Choroid plexus epithelial cell (primary cell): ENCODE measurements at regions not wholly inside any gene's neighbourhood (a gene's known extent, or its start where the extent isn't known, plus 50 kb on each side); places are given as distances from the start of the nearest gene placed in this dataset.
A peak's percentile ranks its signal among the peaks of the same experiment; 100 is the strongest.
"Not testable (repeated sequence)": the region's sequence is repeated elsewhere in the genome, so short reads cannot be mapped to it uniquely, and the experiment has no call there.

Source experiments
- DNase-seq: peaks from one replicate; pipeline ENCODE4 v3.0.0-alpha.2; 2010; ENCODE audit warnings: low read depth
- H3K4me3 ChIP-seq: 2 replicates; pipeline ENCODE4 v1.5.1; 2011; ENCODE audit warnings: low read depth, mild to moderate bottlenecking, control low read depth, low read length, moderate library complexity
- TF ChIP-seq, protein P1 (sequence below): conservative IDR thresholded peaks from 2 replicates; pipeline ENCODE4 v1.5.1; 2011; ENCODE audit warnings: low read depth, mild to moderate bottlenecking, control low read depth, inconsistent platforms, low read length, moderate library complexity

DNA sequence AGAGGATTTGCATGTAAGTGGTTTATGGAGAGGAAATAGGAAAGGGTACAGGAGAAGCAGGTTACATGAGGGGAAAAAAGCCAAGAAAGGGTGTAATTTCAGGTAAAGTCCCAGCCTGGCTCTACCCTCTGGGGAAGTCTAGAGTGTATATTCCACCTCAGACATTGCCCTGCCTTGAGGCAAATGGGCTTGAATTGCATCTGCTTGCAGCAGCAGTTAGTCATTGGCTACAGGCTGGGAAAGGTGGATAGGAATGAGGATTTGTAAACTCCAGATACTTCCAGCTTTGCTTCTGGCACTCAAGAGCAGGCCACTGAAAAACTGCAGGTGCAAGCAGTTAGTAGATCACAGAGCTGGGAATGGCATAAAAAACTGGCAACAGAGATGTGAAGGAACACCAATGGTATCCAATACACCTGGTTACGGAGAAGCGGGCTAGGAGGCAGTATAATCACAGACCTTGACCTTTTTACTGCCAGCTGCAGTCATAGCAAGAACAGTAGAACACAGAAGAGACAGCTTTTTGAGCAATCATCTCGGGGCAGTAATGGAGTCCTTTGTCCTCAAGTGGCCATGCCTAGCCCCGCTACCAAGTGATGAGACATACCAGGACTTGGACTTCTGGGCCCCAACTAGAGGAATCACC is 226.9 kb upstream of the NRIP1 start:
- H3K4me3 ChIP-seq = no peak overlapping the region
- TF ChIP-seq, protein P1, sequence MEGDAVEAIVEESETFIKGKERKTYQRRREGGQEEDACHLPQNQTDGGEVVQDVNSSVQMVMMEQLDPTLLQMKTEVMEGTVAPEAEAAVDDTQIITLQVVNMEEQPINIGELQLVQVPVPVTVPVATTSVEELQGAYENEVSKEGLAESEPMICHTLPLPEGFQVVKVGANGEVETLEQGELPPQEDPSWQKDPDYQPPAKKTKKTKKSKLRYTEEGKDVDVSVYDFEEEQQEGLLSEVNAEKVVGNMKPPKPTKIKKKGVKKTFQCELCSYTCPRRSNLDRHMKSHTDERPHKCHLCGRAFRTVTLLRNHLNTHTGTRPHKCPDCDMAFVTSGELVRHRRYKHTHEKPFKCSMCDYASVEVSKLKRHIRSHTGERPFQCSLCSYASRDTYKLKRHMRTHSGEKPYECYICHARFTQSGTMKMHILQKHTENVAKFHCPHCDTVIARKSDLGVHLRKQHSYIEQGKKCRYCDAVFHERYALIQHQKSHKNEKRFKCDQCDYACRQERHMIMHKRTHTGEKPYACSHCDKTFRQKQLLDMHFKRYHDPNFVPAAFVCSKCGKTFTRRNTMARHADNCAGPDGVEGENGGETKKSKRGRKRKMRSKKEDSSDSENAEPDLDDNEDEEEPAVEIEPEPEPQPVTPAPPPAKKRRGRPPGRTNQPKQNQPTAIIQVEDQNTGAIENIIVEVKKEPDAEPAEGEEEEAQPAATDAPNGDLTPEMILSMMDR = no peak
- DNase-seq = no peak

DNA sequence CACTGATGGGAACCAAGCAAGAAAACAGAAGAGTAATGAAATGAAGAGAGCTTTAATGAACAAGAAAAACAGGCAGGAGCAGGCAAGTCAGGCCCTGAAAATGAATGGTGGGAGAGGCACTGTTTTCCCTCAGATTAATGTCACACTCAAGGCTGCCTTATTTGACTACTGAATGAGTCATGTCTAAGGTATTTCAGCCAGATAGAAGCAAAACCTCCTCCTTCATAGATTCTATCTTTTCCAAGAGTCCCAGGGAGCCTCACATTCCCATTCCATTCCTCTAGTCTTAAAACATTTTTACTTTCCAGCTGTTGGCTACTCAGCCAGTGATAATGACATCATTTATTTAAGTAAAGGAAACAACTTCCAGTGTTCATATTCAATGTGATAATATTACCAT is 228.4 kb upstream of the NRIP1 start:
- no peak overlapping the region for H3K4me3 ChIP-seq
- DNase-seq = peak; percentile 93
- TF ChIP-seq, protein P1 = no peak

GRCh38 chr21:15295875-15296274 is 231.1 kb upstream of the NRIP1 start:
- TF ChIP-seq, protein P1 = no peak
- H3K4me3 ChIP-seq = no peak overlapping the region
- DNase-seq = no peak

DNA sequence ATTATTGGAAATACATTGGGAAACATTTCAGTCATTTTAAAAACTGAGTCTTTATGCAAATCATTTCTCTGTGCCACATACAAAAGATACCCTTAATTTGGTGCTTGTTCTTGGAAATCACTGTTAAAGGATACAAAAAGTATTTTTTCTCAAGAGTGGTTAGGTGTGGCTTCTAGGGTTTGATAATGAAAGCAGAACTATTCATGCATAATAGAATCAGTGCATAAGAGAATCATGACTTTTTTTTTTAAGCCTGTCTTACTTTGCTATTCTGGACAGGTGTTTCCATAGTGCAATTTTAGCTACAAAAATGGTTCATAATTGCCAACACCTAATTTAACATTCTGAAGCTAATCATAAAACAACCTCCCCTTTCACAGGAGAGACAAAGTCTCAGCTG is 233.0 kb upstream of the NRIP1 start:
- no peak for DNase-seq
- H3K4me3 ChIP-seq = no peak overlapping the region
- TF ChIP-seq, protein P1 = no peak

GRCh38 chr21:15298306-15298705 is 233.5 kb upstream of the NRIP1 start:
- TF ChIP-seq, protein P1 = no peak
- peak; percentile 28 for DNase-seq
- no peak overlapping the region for H3K4me3 ChIP-seq

- DNase-seq, H3K4me3 ChIP-seq: not testable (repeated sequence)
Observed at GRCh38 chr21:15298755-15299154, 234.0 kb upstream of the NRIP1 start.

DNA sequence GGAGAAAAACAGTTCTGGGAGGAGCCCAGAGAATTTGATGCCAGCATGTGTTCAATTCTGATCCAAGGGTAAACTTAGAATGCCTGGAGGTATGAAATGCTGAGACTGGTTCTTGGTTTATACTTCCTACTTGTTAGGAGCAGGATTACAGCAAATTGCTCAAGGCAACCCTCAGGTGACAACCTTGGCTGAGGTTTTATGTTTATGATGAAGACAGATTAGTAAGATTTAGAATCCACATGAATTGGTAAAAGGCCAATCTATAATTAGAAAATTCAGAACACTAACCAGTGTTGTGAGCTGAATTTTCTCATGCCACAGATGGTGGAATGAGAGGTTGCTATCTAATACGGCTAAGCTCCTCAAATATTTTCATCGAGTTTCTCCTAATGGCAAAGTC is 235.3 kb upstream of the NRIP1 start:
- H3K4me3 ChIP-seq = no peak overlapping the region
- TF ChIP-seq, protein P1 = no peak
- no peak for DNase-seq

DNA sequence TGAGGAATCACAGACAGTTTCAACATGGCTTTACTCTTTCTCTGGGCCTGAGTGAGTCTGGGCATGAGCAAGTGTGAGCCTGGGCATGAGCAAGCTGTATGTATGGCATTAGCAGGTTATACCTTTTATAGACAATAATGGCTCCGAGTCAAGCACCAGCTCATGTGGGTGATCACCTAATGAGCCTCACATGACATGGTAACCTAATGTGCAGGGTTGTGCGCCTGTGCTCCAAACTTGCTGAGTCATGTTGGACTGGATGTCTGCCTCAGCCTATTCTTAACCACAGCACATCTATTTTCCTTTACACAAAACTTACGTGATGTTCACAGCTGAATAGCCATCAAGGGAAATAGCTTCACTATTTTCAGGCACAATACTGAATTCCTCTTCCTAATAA is 236.2 kb upstream of the NRIP1 start:
- TF ChIP-seq, protein P1 = no peak

More for the DNA sequence above, 236.2 kb upstream of the NRIP1 start:
- H3K4me3 ChIP-seq = no peak overlapping the region
- DNase-seq = no peak
